ENCODE measurements at regions not wholly inside any gene's neighbourhood (a gene's known extent, or its start where the extent isn't known, plus 50 kb on each side); places are given as distances from the start of the nearest gene placed in this dataset.
"Not testable (repeated sequence)": the region's sequence is repeated elsewhere in the genome, so short reads cannot be mapped to it uniquely, and the experiment has no call there.

DNA sequence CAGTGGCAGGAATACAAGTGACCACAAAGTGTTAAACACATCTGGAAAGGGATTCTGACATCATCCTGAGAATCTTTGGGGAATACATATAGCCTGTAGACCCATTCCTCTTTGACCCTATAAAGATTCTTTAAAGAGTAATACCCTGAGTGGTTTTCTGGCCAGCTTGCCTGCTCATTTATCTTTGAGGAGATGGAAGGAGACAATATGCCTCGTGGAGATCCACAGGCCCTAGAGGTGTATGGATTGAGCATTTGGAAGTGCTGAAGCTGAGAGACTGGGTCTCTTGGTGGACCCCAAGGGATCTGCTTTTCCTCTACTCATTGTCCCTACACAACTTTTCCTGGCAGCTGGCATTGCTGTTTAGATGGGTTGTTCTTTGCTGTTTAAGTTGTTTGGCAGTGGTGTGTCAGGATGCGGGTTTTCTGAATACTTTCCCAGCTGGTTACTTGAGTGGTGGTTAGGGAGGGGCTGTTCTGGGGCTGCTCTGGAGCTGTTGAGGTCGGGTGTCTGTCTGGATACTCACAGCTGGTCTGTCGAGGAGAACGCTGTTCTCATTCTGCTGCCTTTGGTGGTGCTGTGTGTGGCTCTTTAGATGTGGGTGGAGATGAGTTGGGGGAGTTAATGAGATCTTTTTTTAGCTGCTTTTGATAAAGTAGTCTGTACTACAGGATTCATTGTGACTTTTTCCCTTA, 50.1 kb upstream of the FAM72C start:
- not testable (repeated sequence) for DNase-seq

Measured in stimulated activated CD4-positive, alpha-beta T cell treated with anti-CD3 and anti-CD28 coated beads, Interleukin-2, amount 100 ng/mL, for 48 hours (primary cell).